HG02678 (cell line): ENCODE measurements at regions not wholly inside any gene's neighbourhood (a gene's known extent, or its start where the extent isn't known, plus 50 kb on each side); places are given as distances from the start of the nearest gene placed in this dataset.
"Not testable (repeated sequence)": the region's sequence is repeated elsewhere in the genome, so short reads cannot be mapped to it uniquely, and the experiment has no call there.

ENCODE experiments used
- ATAC-seq: cut with Tn5 transposase; IDR thresholded peaks from one replicate; pipeline ENCODE4 v1.9.1; 2021; ENCODE audit warnings: mild to moderate bottlenecking, moderate library complexity; ENCODE audit not compliant: unreplicated experiment

DNA sequence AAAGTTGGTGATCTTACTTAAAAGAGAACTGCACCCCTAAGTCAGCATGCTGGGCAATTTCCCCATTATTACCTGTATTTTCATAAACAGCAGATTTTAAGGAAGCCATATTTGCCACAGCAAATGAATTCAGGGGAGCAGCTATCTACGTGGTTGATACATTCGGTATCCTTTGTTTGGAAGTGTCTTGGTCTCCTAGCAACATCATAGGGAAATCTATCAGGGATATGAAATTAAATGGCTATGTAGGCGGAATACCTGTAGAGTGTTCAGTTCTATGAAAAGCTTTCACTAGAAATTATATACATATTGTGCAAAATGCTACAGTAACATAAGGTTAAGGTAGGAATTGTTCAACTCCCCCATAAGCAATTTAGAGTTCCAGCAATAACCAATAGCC is 157.2 kb upstream of the EMCN start:
- ATAC-seq, result no peak

DNA sequence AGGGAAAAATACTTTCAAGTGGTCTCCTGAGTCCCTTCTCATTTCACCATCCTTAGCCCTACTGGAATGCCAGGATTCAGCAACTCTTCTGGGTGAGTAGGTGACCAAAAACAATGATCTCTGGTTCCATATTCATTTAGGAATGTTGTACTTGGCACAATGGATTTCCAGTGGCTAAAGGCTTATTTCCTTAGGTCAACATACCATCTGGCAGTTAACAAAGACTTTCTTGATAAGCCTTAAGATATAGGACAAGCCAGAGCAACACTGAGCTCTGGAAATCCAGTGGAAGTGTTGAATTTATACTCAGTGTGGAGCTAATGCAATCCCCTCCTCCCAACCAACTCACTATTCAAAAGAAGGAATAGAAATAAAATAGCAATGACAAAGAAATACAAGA is 139.4 kb upstream of the EMCN start:
- ATAC-seq, result no peak

GRCh38 chr4:100651499-100652175 is 133.8 kb upstream of the EMCN start:
- ATAC-seq, result no peak

DNA sequence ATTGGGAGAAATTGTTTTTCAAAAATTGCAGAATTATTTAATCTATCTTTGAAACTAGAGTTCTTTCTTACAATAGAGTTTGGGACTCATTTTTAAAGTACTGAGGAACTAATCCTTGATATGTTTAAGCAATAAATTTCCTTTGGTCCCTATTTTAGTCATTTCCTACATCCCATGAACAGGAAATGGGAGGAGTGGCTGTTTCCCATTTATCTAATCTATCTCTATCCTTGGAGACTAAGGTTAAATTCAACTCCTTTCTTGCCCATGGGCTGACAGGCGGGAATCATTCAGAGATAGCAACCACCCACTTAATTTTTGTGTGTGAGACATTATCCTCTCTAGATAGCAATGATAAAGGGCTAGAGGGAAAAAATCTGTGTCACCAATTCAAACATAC is 131.6 kb upstream of the EMCN start:
- no peak for ATAC-seq

DNA sequence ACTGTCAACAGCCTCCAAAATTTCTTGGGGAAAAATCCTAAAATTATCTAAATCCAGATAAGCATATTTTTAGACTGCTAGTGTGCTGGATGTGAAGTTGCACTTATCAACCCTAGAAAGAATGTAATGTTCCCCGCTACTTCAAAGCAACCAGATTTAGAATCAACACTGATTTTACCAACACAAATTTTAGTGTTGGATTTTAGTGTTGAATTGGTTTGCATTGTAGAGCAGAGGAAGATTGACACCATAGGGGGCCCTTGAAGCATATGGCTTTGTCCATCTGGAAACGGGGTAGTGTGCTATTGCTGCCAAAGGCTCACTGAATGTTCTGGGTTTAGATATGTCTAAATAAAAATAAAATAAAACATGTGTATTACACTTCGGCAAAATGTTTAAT is 126.3 kb upstream of the EMCN start:
- ATAC-seq, result no peak

- no peak for ATAC-seq
Measured at GRCh38 chr4:100641336-100641735, 123.5 kb upstream of the EMCN start.

DNA sequence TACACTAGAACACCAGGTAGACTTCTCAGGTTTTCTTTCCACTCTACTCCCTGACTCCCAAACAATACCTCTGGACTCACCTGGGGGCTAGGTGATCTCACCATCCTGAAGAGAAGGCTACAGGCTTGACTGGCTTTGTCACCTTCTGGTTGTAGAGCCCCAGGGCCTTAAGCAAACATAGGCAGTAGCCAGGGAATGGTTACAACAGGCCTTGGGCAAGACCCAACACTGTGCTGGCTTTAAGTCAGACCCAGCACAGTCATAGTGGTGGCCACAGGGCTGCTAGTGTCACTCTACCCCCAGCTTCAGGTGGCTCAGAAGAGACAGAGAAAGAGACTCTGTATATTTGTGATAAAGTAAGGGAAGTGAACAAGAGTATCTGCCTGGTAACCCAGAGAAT is 118.1 kb upstream of the EMCN start:
- no peak for ATAC-seq

- ATAC-seq, result no peak
Measured at GRCh38 chr4:100633269-100633668, 115.4 kb upstream of the EMCN start.

- ATAC-seq, result no peak
Measured at GRCh38 chr4:100632163-100632562, 114.3 kb upstream of the EMCN start.

- no peak for ATAC-seq
Measured at GRCh38 chr4:100631281-100631968, 113.6 kb upstream of the EMCN start.

GRCh38 chr4:100630341-100630740 is 112.5 kb upstream of the EMCN start:
- no peak for ATAC-seq

GRCh38 chr4:100609810-100610209 is 92.0 kb upstream of the EMCN start:
- no peak for ATAC-seq

DNA sequence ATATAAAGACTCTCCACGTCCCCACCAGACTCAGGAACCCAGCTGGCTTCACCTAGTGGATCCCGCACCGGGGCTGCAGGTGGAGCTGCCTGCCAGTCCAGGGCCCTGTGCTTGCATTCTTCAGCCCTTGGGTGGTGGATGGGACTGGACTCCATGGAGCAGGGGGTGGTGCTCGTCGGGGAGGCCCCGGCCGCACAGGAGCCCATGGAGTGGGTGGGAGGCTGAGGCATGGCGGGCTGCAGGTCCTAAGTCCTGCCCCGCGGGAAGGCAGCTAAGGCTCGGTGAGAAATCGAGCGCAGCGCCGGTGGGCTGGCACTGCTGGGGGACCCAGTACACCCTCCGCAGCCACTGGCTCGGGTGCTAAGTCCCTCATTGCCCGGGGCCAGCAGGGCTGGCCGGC is 90.8 kb upstream of the EMCN start:
- not testable (repeated sequence) for ATAC-seq

GRCh38 chr4:100605144-100605543 is 87.3 kb upstream of the EMCN start:
- ATAC-seq, result no peak

DNA sequence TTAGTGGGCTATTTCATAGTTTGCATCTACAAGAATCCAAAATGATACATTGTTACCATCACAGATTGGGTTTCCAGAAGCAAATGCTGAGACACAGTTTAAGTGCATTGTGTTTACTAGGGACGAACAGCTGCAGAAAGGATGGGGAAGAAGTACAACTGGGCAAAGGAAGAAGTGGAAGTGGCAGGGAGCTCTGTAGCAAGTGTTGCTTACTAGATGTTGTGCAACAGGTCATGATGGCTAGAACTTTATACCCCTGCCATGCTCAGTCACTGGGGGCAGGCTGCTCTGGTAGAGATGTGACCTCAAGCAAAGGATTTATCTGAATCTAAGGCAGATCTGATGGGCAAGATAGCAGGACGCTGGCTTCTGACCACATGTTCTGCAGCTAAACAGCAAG is 76.1 kb upstream of the EMCN start:
- no peak for ATAC-seq

- no peak for ATAC-seq
Measured at GRCh38 chr4:100591161-100591876, 73.5 kb upstream of the EMCN start.

- no peak for ATAC-seq
Measured at GRCh38 chr4:100590325-100590724, 72.5 kb upstream of the EMCN start.

GRCh38 chr4:100588076-100588475 is 70.3 kb upstream of the EMCN start:
- ATAC-seq, result no peak

DNA sequence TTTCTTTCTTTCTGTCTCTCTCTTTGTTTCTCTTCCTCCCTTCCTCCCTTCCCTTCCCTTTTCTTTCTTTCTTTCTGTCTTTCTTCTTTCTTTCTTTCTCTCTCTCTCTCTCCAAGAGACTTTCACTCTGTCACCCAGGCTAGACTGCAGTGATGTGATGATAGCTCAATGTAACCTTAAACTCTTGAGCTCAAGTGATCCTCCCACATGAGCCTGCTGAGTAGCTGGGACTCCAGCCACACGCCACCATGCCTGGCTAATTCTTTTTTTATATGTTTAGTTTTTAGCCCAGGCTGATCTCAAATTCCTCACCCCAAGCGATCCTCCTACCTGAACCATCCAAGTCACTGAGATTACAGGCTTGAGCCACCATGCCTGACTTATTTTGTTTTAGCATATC is 64.3 kb upstream of the EMCN start:
- no peak for ATAC-seq

- ATAC-seq, result no peak
Measured at GRCh38 chr4:100581337-100581736, 63.5 kb upstream of the EMCN start.

GRCh38 chr4:100576570-100576969 is 58.7 kb upstream of the EMCN start:
- no peak for ATAC-seq

- ATAC-seq, result no peak
Measured at GRCh38 chr4:100574607-100575006, 56.8 kb upstream of the EMCN start.
